WTC11 (cell line): ENCODE measurements at regions not wholly inside any gene's neighbourhood (a gene's known extent, or its start where the extent isn't known, plus 50 kb on each side); places are given as distances from the start of the nearest gene placed in this dataset.

Source experiments
- ATAC-seq: fragments of 200-7000 bp; cut with Tn5 transposase; 2 replicates; pipeline ENCODE4 v1.10.0; 2021; ENCODE audit warnings: mild to moderate bottlenecking, moderate library complexity
- CTCF ChIA-PET: fragments of 300-600 bp; sonication (Branson Sonifier 250); formaldehyde crosslinking; loops from one replicate; lab custom pipeline; 2021; ENCODE audit warnings: antibody characterized with exemption; lab: Charles Lee
- POLR2A ChIA-PET: fragments of 350-600 bp; sonication (Branson Sonifier 250); formaldehyde crosslinking; loops from one replicate; lab custom pipeline; 2021; ENCODE audit warnings: antibody characterized with exemption; lab: Charles Lee
- DNase-seq: peaks from one replicate; pipeline ENCODE4 v3.0.0; 2021; ENCODE audit warnings: low spot score
- H3K27ac Mint-ChIP-seq: 2 replicates; pipeline ENCODE4 v1.8.0; 2021; ENCODE audit warnings: mixed read lengths
- H3K27me3 Mint-ChIP-seq: 2 replicates; pipeline ENCODE4 v1.8.0; 2021; ENCODE audit warnings: low read depth, mild to moderate bottlenecking, moderate library complexity, mixed read lengths
- H3K36me3 Mint-ChIP-seq: 2 replicates; pipeline ENCODE4 v1.8.0; 2021; ENCODE audit warnings: mixed read lengths
- H3K4me1 Mint-ChIP-seq: 2 replicates; pipeline ENCODE4 v1.8.0; 2022; ENCODE audit warnings: mixed read lengths
- H3K4me3 Mint-ChIP-seq: 2 replicates; pipeline ENCODE4 v1.8.0; 2021; ENCODE audit warnings: mild to moderate bottlenecking, moderate library complexity, mixed read lengths
- H3K9me3 Mint-ChIP-seq: 2 replicates; pipeline ENCODE4 v1.8.0; 2021; ENCODE audit warnings: mixed read lengths
- AR ChIP-seq: fragments of 250-450 bp; sonication (Bioruptor Pico); IDR thresholded peaks from 2 replicates; pipeline ENCODE4 v1.9.0; 2021; ENCODE audit warnings: mild to moderate bottlenecking
- CDX4 ChIP-seq: fragments of 250-450 bp; sonication (Bioruptor Pico); IDR thresholded peaks from 2 replicates; pipeline ENCODE4 v1.9.0; 2021; ENCODE audit warnings: moderate library complexity, mild to moderate bottlenecking, inconsistent platforms, borderline replicate concordance
- EMX1 ChIP-seq: fragments of 250-450 bp; sonication (Bioruptor Pico); IDR thresholded peaks from 2 replicates; pipeline ENCODE4 v1.8.0; 2021; ENCODE audit warnings: mild to moderate bottlenecking
- ESRRA ChIP-seq: sonication (generic); formaldehyde crosslinking; IDR thresholded peaks from 2 replicates; pipeline ENCODE4 v1.8.1; 2022; ENCODE audit warnings: mild to moderate bottlenecking, missing genetic modification reagents, borderline replicate concordance
- FOXJ3 ChIP-seq: sonication (generic); formaldehyde crosslinking; IDR thresholded peaks from 2 replicates; pipeline ENCODE4 v1.9.0; 2021; ENCODE audit warnings: missing genetic modification reagents, mild to moderate bottlenecking, borderline replicate concordance
- FOXP1 ChIP-seq: sonication (generic); formaldehyde crosslinking; IDR thresholded peaks from 2 replicates; pipeline ENCODE4 v1.8.0; 2022; ENCODE audit warnings: missing genetic modification reagents, mild to moderate bottlenecking, moderate library complexity, borderline replicate concordance
- GTF2I ChIP-seq: fragments of 250-450 bp; sonication (Bioruptor Pico); conservative IDR thresholded peaks from 2 replicates; pipeline ENCODE4 v1.4.0; 2021; ENCODE audit warnings: mild to moderate bottlenecking
- HMGA2 ChIP-seq: fragments of 250-450 bp; sonication (Bioruptor Pico); IDR thresholded peaks from 2 replicates; pipeline ENCODE4 v1.4.0; 2021; ENCODE audit warnings: mild to moderate bottlenecking, moderate library complexity
- IRF1 ChIP-seq: sonication (generic); formaldehyde crosslinking; IDR thresholded peaks from 2 replicates; pipeline ENCODE4 v1.8.0; 2023; ENCODE audit warnings: missing genetic modification reagents
- JAZF1 ChIP-seq: fragments of 250-450 bp; sonication (Bioruptor Pico); IDR thresholded peaks from 2 replicates; pipeline ENCODE4 v1.9.0; 2021; ENCODE audit warnings: moderate library complexity, mild to moderate bottlenecking, inconsistent platforms
- KAT7 ChIP-seq: sonication (generic); formaldehyde crosslinking; IDR thresholded peaks from 2 replicates; pipeline ENCODE4 v1.8.1; 2023; ENCODE audit warnings: missing genetic modification reagents, mild to moderate bottlenecking, borderline replicate concordance
- MLX ChIP-seq: sonication (generic); formaldehyde crosslinking; IDR thresholded peaks from 2 replicates; pipeline ENCODE4 v1.8.1; 2023; ENCODE audit warnings: mild to moderate bottlenecking, missing genetic modification reagents, moderate library complexity
- NFYB ChIP-seq: sonication (generic); formaldehyde crosslinking; conservative IDR thresholded peaks from 2 replicates; pipeline ENCODE4 v1.8.0; 2022; ENCODE audit warnings: low read depth, missing genetic modification reagents
- NR2C2 ChIP-seq: sonication (generic); formaldehyde crosslinking; IDR thresholded peaks from 2 replicates; pipeline ENCODE4 v1.8.0; 2022; ENCODE audit warnings: mild to moderate bottlenecking, missing genetic modification reagents
- PRRX2 ChIP-seq: fragments of 250-450 bp; sonication (Bioruptor Pico); IDR thresholded peaks from 2 replicates; pipeline ENCODE4 v1.8.0; 2021; ENCODE audit warnings: mild to moderate bottlenecking
- ZBTB21 ChIP-seq: sonication (generic); formaldehyde crosslinking; IDR thresholded peaks from 2 replicates; pipeline ENCODE4 v1.8.1; 2023; ENCODE audit warnings: mild to moderate bottlenecking, missing genetic modification reagents, borderline replicate concordance
- ZNF219 ChIP-seq: sonication (generic); formaldehyde crosslinking; IDR thresholded peaks from 2 replicates; pipeline ENCODE4 v1.8.0; 2023; ENCODE audit warnings: missing genetic modification reagents, mild to moderate bottlenecking, borderline replicate concordance
- ZNF281 ChIP-seq: sonication (generic); formaldehyde crosslinking; IDR thresholded peaks from 2 replicates; pipeline ENCODE4 v1.8.0; 2023; ENCODE audit warnings: mild to moderate bottlenecking, missing genetic modification reagents
- ZNF396 ChIP-seq: fragments of 250-450 bp; sonication (Bioruptor Pico); IDR thresholded peaks from 2 replicates; pipeline ENCODE4 v1.8.0; 2021; ENCODE audit warnings: mild to moderate bottlenecking, moderate library complexity, borderline replicate concordance
- ZNF416 ChIP-seq: fragments of 250-450 bp; sonication (Bioruptor Pico); IDR thresholded peaks from 2 replicates; pipeline ENCODE4 v1.9.0; 2021; ENCODE audit warnings: mild to moderate bottlenecking, inconsistent platforms
- ZNF425 ChIP-seq: fragments of 250-450 bp; sonication (Bioruptor Pico); conservative IDR thresholded peaks from 2 replicates; pipeline ENCODE4 v1.9.0; 2021; ENCODE audit warnings: mild to moderate bottlenecking
- ZSCAN18 ChIP-seq: fragments of 250-450 bp; sonication (Bioruptor Pico); IDR thresholded peaks from 2 replicates; pipeline ENCODE4 v2.1.2; 2022; ENCODE audit warnings: mild to moderate bottlenecking, moderate library complexity

GRCh38 chr19:23527797-23528196 lies 132.5 kb upstream of the ZNF91 start:
- H3K4me3 Mint-ChIP-seq, result no peak overlapping the region
- ATAC-seq, result no peak
- DNase-seq, result no peak
- peaks cover 3% of the 10 kb centered on the region for H3K27me3 Mint-ChIP-seq
- no peak for TF ChIP-seq IRF1
- no peak for TF ChIP-seq EMX1 (CRISPR knock-in tag)
- TF ChIP-seq FOXJ3 (CRISPR knock-in tag), result no peak
- TF ChIP-seq CDX4 (CRISPR knock-in tag), result no peak
- no peak for TF ChIP-seq ZSCAN18 (CRISPR knock-in tag)
- no peak for TF ChIP-seq ZNF396 (CRISPR knock-in tag)
- TF ChIP-seq ESRRA (CRISPR knock-in tag), result no peak
- TF ChIP-seq NFYB (CRISPR knock-in tag), result no peak
- TF ChIP-seq ZNF416 (CRISPR knock-in tag), result no peak
- TF ChIP-seq ZBTB21, result no peak
- TF ChIP-seq PRRX2 (CRISPR knock-in tag), result no peak
- TF ChIP-seq GTF2I, result no peak
- TF ChIP-seq AR (CRISPR knock-in tag), result no peak
- no peak for TF ChIP-seq FOXP1 (CRISPR knock-in tag)
- TF ChIP-seq ZNF281 (CRISPR knock-in tag), result no peak
- TF ChIP-seq HMGA2 (CRISPR knock-in tag), result no peak
- H3K9me3 Mint-ChIP-seq, result peaks cover 77% of the 10 kb centered on the region
- H3K4me1 Mint-ChIP-seq, result peaks cover 3% of the 10 kb centered on the region
- ChIA-PET CTCF (no interaction called here), POLR2A (no interaction called here)
- H3K27ac Mint-ChIP-seq, result no peak overlapping the region
- H3K36me3 Mint-ChIP-seq, result peaks cover 54% of the 10 kb centered on the region

GRCh38 chr19:23526302-23526701 lies 131.0 kb upstream of the ZNF91 start:
- peaks cover 82% of the 10 kb centered on the region for H3K9me3 Mint-ChIP-seq
- H3K4me3 Mint-ChIP-seq, result no peak overlapping the region
- CTCF ChIA-PET, result no interaction called here
- DNase-seq (no peak), ATAC-seq (no peak)
- H3K4me1 Mint-ChIP-seq, result peaks cover 3% of the 10 kb centered on the region
- POLR2A ChIA-PET, result no interaction called here
- no peak overlapping the region for H3K27ac Mint-ChIP-seq
- H3K36me3 Mint-ChIP-seq, result peaks cover 51% of the 10 kb centered on the region
- peaks cover 3% of the 10 kb centered on the region for H3K27me3 Mint-ChIP-seq
- TF ChIP-seq AR (CRISPR knock-in tag), result no peak
- TF ChIP-seq KAT7 (CRISPR knock-in tag), result no peak
- TF ChIP-seq ZNF396 (CRISPR knock-in tag), result no peak
- TF ChIP-seq NR2C2, result no peak
- no peak for TF ChIP-seq MLX (CRISPR knock-in tag)
- TF ChIP-seq ZNF425 (CRISPR knock-in tag), result no peak
- TF ChIP-seq JAZF1 (CRISPR knock-in tag), result no peak
- TF ChIP-seq ZNF219, result no peak
